WTC11 (cell line): ENCODE measurements at regions not wholly inside any gene's neighbourhood (a gene's known extent, or its start where the extent isn't known, plus 50 kb on each side); places are given as distances from the start of the nearest gene placed in this dataset.

Experiments
- ATAC-seq: fragments of 200-7000 bp; cut with Tn5 transposase; 2 replicates; pipeline ENCODE4 v1.10.0; 2021; ENCODE audit warnings: mild to moderate bottlenecking, moderate library complexity
- CTCF ChIA-PET: fragments of 300-600 bp; sonication (Branson Sonifier 250); formaldehyde crosslinking; loops from one replicate; lab custom pipeline; 2021; ENCODE audit warnings: antibody characterized with exemption; lab: Charles Lee
- POLR2A ChIA-PET: fragments of 350-600 bp; sonication (Branson Sonifier 250); formaldehyde crosslinking; loops from one replicate; lab custom pipeline; 2021; ENCODE audit warnings: antibody characterized with exemption; lab: Charles Lee
- DNase-seq: peaks from one replicate; pipeline ENCODE4 v3.0.0; 2021; ENCODE audit warnings: low spot score
- H3K27ac Mint-ChIP-seq: 2 replicates; pipeline ENCODE4 v1.8.0; 2021; ENCODE audit warnings: mixed read lengths
- H3K27me3 Mint-ChIP-seq: 2 replicates; pipeline ENCODE4 v1.8.0; 2021; ENCODE audit warnings: low read depth, mild to moderate bottlenecking, moderate library complexity, mixed read lengths
- H3K36me3 Mint-ChIP-seq: 2 replicates; pipeline ENCODE4 v1.8.0; 2021; ENCODE audit warnings: mixed read lengths
- H3K4me1 Mint-ChIP-seq: 2 replicates; pipeline ENCODE4 v1.8.0; 2022; ENCODE audit warnings: mixed read lengths
- H3K4me3 Mint-ChIP-seq: 2 replicates; pipeline ENCODE4 v1.8.0; 2021; ENCODE audit warnings: mild to moderate bottlenecking, moderate library complexity, mixed read lengths
- H3K9me3 Mint-ChIP-seq: 2 replicates; pipeline ENCODE4 v1.8.0; 2021; ENCODE audit warnings: mixed read lengths
- ATF2 ChIP-seq: sonication (generic); formaldehyde crosslinking; IDR thresholded peaks from 2 replicates; pipeline ENCODE4 v1.8.1; 2022; ENCODE audit warnings: low read depth, missing genetic modification reagents, borderline replicate concordance
- CREM ChIP-seq: sonication (generic); formaldehyde crosslinking; IDR thresholded peaks from 2 replicates; pipeline ENCODE4 v1.8.1; 2022; ENCODE audit warnings: mild to moderate bottlenecking, missing genetic modification reagents, moderate library complexity
- ELF4 ChIP-seq: sonication (generic); formaldehyde crosslinking; IDR thresholded peaks from 2 replicates; pipeline ENCODE4 v1.8.1; 2022; ENCODE audit warnings: low read depth, mild to moderate bottlenecking, moderate library complexity, missing genetic modification reagents
- ERG ChIP-seq: fragments of 250-450 bp; sonication (Bioruptor Pico); IDR thresholded peaks from 2 replicates; pipeline ENCODE4 v1.8.0; 2021; ENCODE audit warnings: mild to moderate bottlenecking
- FOXJ3 ChIP-seq: sonication (generic); formaldehyde crosslinking; IDR thresholded peaks from 2 replicates; pipeline ENCODE4 v1.9.0; 2021; ENCODE audit warnings: missing genetic modification reagents, mild to moderate bottlenecking, borderline replicate concordance
- GABPB1 ChIP-seq: sonication (generic); formaldehyde crosslinking; IDR thresholded peaks from 2 replicates; pipeline ENCODE4 v1.8.1; 2023; ENCODE audit warnings: mild to moderate bottlenecking, missing genetic modification reagents
- HMGA2 ChIP-seq: fragments of 250-450 bp; sonication (Bioruptor Pico); IDR thresholded peaks from 2 replicates; pipeline ENCODE4 v1.4.0; 2021; ENCODE audit warnings: mild to moderate bottlenecking, moderate library complexity
- JUN ChIP-seq: sonication (generic); formaldehyde crosslinking; IDR thresholded peaks from 2 replicates; pipeline ENCODE4 v1.8.0; 2023; ENCODE audit warnings: mild to moderate bottlenecking, missing genetic modification reagents
- NR3C1 ChIP-seq: sonication (generic); formaldehyde crosslinking; conservative IDR thresholded peaks from 2 replicates; pipeline ENCODE4 v1.8.1; 2023; ENCODE audit warnings: low read depth, mild to moderate bottlenecking, missing genetic modification reagents
- PREB ChIP-seq: sonication (generic); formaldehyde crosslinking; IDR thresholded peaks from 2 replicates; pipeline ENCODE4 v1.8.1; 2022; ENCODE audit warnings: mild to moderate bottlenecking, missing genetic modification reagents, moderate library complexity, borderline replicate concordance
- ZBTB21 ChIP-seq: sonication (generic); formaldehyde crosslinking; IDR thresholded peaks from 2 replicates; pipeline ENCODE4 v1.8.1; 2023; ENCODE audit warnings: mild to moderate bottlenecking, missing genetic modification reagents, borderline replicate concordance
- ZNF138 ChIP-seq: sonication (generic); formaldehyde crosslinking; conservative IDR thresholded peaks from 2 replicates; pipeline ENCODE4 v1.8.1; 2022; ENCODE audit warnings: mild to moderate bottlenecking, moderate library complexity, missing genetic modification reagents
- ZNF396 ChIP-seq: fragments of 250-450 bp; sonication (Bioruptor Pico); IDR thresholded peaks from 2 replicates; pipeline ENCODE4 v1.8.0; 2021; ENCODE audit warnings: mild to moderate bottlenecking, moderate library complexity, borderline replicate concordance
- TF ChIP-seq, protein P1 (sequence below): sonication (generic); formaldehyde crosslinking; IDR thresholded peaks from 2 replicates; pipeline ENCODE4 v1.8.0; 2023; ENCODE audit warnings: missing genetic modification reagents, mild to moderate bottlenecking, borderline replicate concordance
- TF ChIP-seq, protein P2 (sequence below): fragments of 250-450 bp; sonication (Bioruptor Pico); IDR thresholded peaks from 2 replicates; pipeline ENCODE4 v1.9.0; 2021; ENCODE audit warnings: mild to moderate bottlenecking
- TF ChIP-seq, protein P3 (sequence below): fragments of 250-450 bp; sonication (Bioruptor Pico); IDR thresholded peaks from 2 replicates; pipeline ENCODE4 v1.9.0; 2021; ENCODE audit warnings: moderate library complexity, mild to moderate bottlenecking, inconsistent platforms, borderline replicate concordance

DNA sequence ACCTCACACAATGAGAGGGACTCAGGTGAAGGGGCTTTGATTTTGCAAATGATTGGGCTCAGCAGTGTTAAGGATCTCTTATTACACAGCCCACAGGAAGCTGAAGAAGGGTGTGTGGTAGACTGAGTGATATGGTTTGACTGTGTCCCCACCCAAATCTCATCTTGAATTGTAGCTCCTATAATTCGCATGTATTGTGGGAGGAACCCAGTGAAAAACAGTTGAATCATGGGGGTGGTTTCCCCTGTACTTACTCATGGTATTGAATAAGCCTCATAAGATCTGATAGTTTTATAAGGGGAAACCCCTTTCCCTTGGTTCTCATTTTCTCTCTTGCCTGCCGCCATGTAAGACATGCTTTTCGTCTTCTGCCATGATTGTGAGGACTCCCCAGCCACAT, 132.5 kb upstream of the FBXL7 start (continued):
- no peak for TF ChIP-seq CREM (CRISPR knock-in tag)
- TF ChIP-seq ELF4 (CRISPR knock-in tag), result no peak
- TF ChIP-seq, protein P1, sequence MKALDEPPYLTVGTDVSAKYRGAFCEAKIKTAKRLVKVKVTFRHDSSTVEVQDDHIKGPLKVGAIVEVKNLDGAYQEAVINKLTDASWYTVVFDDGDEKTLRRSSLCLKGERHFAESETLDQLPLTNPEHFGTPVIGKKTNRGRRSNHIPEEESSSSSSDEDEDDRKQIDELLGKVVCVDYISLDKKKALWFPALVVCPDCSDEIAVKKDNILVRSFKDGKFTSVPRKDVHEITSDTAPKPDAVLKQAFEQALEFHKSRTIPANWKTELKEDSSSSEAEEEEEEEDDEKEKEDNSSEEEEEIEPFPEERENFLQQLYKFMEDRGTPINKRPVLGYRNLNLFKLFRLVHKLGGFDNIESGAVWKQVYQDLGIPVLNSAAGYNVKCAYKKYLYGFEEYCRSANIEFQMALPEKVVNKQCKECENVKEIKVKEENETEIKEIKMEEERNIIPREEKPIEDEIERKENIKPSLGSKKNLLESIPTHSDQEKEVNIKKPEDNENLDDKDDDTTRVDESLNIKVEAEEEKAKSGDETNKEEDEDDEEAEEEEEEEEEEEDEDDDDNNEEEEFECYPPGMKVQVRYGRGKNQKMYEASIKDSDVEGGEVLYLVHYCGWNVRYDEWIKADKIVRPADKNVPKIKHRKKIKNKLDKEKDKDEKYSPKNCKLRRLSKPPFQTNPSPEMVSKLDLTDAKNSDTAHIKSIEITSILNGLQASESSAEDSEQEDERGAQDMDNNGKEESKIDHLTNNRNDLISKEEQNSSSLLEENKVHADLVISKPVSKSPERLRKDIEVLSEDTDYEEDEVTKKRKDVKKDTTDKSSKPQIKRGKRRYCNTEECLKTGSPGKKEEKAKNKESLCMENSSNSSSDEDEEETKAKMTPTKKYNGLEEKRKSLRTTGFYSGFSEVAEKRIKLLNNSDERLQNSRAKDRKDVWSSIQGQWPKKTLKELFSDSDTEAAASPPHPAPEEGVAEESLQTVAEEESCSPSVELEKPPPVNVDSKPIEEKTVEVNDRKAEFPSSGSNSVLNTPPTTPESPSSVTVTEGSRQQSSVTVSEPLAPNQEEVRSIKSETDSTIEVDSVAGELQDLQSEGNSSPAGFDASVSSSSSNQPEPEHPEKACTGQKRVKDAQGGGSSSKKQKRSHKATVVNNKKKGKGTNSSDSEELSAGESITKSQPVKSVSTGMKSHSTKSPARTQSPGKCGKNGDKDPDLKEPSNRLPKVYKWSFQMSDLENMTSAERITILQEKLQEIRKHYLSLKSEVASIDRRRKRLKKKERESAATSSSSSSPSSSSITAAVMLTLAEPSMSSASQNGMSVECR (CRISPR knock-in tag), result no peak
- TF ChIP-seq JUN (CRISPR knock-in tag), result no peak
- no peak for TF ChIP-seq GABPB1
- TF ChIP-seq FOXJ3 (CRISPR knock-in tag), result no peak

- Mint-ChIP-seq H3K4me1 (peaks cover 4% of the 10 kb centered on the region; the same call in 1 of the 2 replicates), H3K27ac (no peak overlapping the region), H3K27me3 (no peaks in the 10 kb centered on the region), H3K4me3 (no peak overlapping the region), H3K36me3 (no peaks in the 10 kb centered on the region), H3K9me3 (peaks cover 14% of the 10 kb centered on the region)
- CTCF ChIA-PET, result no interaction called here
- TF ChIP-seq ERG, result no peak
- TF ChIP-seq PREB (CRISPR knock-in tag), result no peak
- TF ChIP-seq ZNF396 (CRISPR knock-in tag), result no peak
- TF ChIP-seq ZBTB21 (CRISPR knock-in tag), result no peak
- TF ChIP-seq ATF2, result no peak
- TF ChIP-seq, protein P2, sequence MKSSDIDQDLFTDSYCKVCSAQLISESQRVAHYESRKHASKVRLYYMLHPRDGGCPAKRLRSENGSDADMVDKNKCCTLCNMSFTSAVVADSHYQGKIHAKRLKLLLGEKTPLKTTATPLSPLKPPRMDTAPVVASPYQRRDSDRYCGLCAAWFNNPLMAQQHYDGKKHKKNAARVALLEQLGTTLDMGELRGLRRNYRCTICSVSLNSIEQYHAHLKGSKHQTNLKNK, result no peak
- TF ChIP-seq ZNF138 (CRISPR knock-in tag), result no peak
- TF ChIP-seq HMGA2, result no peak
- TF ChIP-seq NR3C1, result no peak
- TF ChIP-seq, protein P3, sequence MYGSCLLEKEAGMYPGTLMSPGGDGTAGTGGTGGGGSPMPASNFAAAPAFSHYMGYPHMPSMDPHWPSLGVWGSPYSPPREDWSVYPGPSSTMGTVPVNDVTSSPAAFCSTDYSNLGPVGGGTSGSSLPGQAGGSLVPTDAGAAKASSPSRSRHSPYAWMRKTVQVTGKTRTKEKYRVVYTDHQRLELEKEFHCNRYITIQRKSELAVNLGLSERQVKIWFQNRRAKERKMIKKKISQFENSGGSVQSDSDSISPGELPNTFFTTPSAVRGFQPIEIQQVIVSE, result no peak
- TF ChIP-seq, protein P1 (CRISPR knock-in tag), result no peak
- DNase-seq, result no peak
- ATAC-seq, result no peak
- POLR2A ChIA-PET, result no interaction called here
Measured at GRCh38 chr5:15366676-15367391, 133.1 kb upstream of the FBXL7 start.
